Loucy (cell line): ENCODE measurements at regions not wholly inside any gene's neighbourhood (a gene's known extent, or its start where the extent isn't known, plus 50 kb on each side); places are given as distances from the start of the nearest gene placed in this dataset.

ENCODE experiments used
- EZH2phosphoT487 ChIP-seq: fragments of 200-600 bp; IDR thresholded peaks from 2 replicates; pipeline ENCODE4 v1.6.1; 2018; ENCODE audit warnings: antibody characterized with exemption, mild to moderate bottlenecking, moderate library complexity, borderline replicate concordance
- TF ChIP-seq, protein P1 (sequence below): fragments of 200-600 bp; sonication (generic); conservative IDR thresholded peaks from 2 replicates; pipeline ENCODE4 v1.5.1; 2014; ENCODE audit warnings: mild to moderate bottlenecking, antibody characterized with exemption, low read length

GRCh38 chr13:76106763-76107162 is 470.6 kb downstream of the LMO7 start:
- TF ChIP-seq, protein P1, sequence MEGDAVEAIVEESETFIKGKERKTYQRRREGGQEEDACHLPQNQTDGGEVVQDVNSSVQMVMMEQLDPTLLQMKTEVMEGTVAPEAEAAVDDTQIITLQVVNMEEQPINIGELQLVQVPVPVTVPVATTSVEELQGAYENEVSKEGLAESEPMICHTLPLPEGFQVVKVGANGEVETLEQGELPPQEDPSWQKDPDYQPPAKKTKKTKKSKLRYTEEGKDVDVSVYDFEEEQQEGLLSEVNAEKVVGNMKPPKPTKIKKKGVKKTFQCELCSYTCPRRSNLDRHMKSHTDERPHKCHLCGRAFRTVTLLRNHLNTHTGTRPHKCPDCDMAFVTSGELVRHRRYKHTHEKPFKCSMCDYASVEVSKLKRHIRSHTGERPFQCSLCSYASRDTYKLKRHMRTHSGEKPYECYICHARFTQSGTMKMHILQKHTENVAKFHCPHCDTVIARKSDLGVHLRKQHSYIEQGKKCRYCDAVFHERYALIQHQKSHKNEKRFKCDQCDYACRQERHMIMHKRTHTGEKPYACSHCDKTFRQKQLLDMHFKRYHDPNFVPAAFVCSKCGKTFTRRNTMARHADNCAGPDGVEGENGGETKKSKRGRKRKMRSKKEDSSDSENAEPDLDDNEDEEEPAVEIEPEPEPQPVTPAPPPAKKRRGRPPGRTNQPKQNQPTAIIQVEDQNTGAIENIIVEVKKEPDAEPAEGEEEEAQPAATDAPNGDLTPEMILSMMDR = no peak
- no peak for TF ChIP-seq EZH2phosphoT487
